ENCODE measurements at regions not wholly inside any gene's neighbourhood (a gene's known extent, or its start where the extent isn't known, plus 50 kb on each side); places are given as distances from the start of the nearest gene placed in this dataset.

DNA sequence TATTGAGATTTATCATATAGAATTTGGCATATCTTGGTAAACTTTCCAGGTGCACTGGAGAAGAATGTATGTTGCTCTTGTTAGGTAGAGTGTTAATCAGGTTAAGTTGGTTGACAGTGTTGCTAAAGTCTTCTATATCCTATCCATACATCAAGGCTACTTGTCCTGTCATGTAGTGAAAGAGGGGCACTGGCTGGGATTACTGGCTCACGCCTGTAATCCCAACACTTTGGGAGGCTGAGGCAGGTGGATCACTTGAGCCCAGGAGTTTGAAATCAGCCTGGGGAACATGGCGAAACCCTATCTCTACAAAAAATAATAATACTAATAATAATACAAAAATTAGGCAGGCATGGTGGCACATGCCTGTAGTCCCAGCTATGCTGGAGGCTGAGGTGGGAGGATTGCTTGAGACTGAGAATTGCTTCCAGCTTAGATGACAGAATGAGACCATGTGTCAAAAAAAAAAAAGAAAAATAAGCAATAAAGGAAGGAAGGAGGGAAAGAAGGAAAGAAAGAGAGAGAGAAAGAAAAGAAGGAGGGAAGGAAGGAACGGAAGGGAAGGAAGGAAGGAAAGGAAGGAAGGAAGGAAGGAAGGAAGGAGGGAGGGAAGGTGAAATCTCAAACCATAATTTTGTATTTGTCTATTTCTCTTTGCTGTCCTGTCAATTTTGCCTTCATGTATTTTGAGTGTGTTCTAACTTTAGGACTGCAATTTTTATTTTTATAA lies 57.4 kb upstream of the IQSEC1 start:
- TF ChIP-seq CTCF (conservative IDR thresholded peaks at IDR 0.05; ENCODE audit: low read depth, low read length): no peak
- DNase-seq (ENCODE audit: low read depth): no peak
- no peak overlapping the region for H3K4me3 ChIP-seq (ENCODE audit: low read length)

GRCh38 chr3:13125092-13126015 lies 52.1 kb upstream of the IQSEC1 start:
- TF ChIP-seq CTCF (conservative IDR thresholded peaks at IDR 0.05; ENCODE audit: low read depth, low read length): no peak

DNA sequence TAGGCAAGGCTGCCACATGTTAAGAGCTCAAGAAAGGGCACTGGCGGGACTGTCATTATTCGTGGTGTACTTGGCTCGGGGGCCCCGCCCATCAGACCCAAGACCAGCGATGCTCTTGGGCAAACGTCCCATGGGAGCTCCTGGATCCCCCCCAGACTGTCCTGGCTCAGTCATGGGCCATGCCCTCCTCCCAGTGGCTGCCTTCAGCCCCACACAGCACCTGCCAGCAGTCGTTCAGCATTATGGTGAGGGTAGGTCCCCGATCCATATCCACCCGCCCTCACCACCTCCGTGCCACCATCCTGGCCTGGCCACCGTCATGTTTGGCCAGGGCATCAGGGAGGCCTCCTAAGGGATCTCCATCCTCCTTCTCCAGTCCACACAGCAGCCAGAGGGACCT lies 51.4 kb upstream of the IQSEC1 start:
- no peak for DNase-seq (ENCODE audit: low read depth)
- TF ChIP-seq CTCF (conservative IDR thresholded peaks at IDR 0.05; ENCODE audit: low read depth, low read length): no peak

More at GRCh38 chr3:13125092-13126015, 52.1 kb upstream of the IQSEC1 start:
- no peak overlapping the region for H3K4me3 ChIP-seq (ENCODE audit: low read length)
- no peak for DNase-seq (ENCODE audit: low read depth)

GRCh38 chr3:13123765-13124164 lies 50.5 kb upstream of the IQSEC1 start:
- no peak for TF ChIP-seq CTCF (conservative IDR thresholded peaks at IDR 0.05; ENCODE audit: low read depth, low read length)
- no peak overlapping the region for H3K4me3 ChIP-seq (ENCODE audit: low read length)
- no peak for DNase-seq (ENCODE audit: low read depth)

More for the DNA sequence above, 51.4 kb upstream of the IQSEC1 start:
- H3K4me3 ChIP-seq (ENCODE audit: low read length): no peak overlapping the region

DNA sequence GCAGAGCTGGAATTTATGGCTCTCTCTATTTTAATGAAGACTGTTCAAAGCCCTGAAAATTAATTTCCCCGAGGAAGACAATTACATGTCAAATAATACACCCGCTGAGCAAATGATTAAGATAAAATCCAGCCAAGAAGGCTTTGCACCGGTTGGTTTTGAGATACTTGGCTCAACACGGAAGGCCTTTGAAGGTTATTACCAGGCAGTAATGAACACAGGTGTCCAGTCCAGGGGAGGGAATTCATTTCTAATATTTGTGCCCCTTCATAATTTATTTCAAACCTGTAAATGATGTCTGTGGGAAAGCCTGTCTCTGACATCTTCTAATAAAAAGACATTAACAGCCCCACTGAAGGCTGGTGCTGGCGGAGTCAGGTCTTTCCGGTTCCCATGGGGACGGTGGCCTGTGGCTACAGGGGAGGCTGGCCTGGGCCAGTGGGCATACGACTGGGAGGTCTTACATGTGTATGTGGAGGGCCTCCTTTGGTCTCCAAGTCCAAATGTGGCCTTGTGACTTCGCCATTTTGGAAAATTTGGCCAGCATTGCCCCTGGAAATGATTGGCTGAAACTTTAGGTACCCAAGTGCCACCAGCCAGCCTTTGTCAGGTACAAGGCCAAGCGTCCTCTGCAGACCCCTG lies 49.9 kb upstream of the IQSEC1 start:
- no peak for DNase-seq (ENCODE audit: low read depth)
- no peak for TF ChIP-seq CTCF (conservative IDR thresholded peaks at IDR 0.05; ENCODE audit: low read depth, low read length)
- H3K4me3 ChIP-seq (ENCODE audit: low read length): no peak overlapping the region
